ENCODE measurements at regions not wholly inside any gene's neighbourhood (a gene's known extent, or its start where the extent isn't known, plus 50 kb on each side); places are given as distances from the start of the nearest gene placed in this dataset.

DNA sequence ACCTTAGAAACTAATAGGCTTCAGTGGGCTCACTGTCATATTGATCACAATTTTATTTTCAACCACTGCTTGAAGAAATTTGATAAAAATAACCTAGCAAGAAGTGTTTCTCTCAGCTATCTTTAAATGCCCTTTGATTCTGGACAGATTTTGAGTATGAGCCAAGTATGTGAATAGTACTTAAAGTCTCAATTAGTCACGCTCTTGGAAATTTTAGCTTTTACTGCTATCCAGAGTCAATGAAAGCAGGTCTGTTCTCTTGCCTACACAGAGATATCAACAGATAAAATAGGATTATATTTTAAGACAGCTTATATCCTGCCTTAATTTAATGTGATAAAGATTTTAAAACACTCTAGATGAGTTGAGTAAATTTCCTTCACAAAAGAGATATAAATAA, 337.3 kb downstream of the CBLN2 start:
- TF ChIP-seq EZH2 (IDR thresholded peaks at IDR 0.05; ENCODE audit: borderline replicate concordance, low read length), result no peak
- TF ChIP-seq, protein P1, sequence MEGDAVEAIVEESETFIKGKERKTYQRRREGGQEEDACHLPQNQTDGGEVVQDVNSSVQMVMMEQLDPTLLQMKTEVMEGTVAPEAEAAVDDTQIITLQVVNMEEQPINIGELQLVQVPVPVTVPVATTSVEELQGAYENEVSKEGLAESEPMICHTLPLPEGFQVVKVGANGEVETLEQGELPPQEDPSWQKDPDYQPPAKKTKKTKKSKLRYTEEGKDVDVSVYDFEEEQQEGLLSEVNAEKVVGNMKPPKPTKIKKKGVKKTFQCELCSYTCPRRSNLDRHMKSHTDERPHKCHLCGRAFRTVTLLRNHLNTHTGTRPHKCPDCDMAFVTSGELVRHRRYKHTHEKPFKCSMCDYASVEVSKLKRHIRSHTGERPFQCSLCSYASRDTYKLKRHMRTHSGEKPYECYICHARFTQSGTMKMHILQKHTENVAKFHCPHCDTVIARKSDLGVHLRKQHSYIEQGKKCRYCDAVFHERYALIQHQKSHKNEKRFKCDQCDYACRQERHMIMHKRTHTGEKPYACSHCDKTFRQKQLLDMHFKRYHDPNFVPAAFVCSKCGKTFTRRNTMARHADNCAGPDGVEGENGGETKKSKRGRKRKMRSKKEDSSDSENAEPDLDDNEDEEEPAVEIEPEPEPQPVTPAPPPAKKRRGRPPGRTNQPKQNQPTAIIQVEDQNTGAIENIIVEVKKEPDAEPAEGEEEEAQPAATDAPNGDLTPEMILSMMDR (conservative IDR thresholded peaks at IDR 0.05 in 1 of 2, IDR thresholded peaks at IDR 0.05 in 1 of 2; ENCODE audit: extremely low read depth in 1 of 2, insufficient read depth in 1 of 2, low read depth in 1 of 2, low read length in 2 of 2), result no peak

Measured in mammary epithelial cell (primary cell).